Ramos (cell line): ENCODE measurements at regions not wholly inside any gene's neighbourhood (a gene's known extent, or its start where the extent isn't known, plus 50 kb on each side); places are given as distances from the start of the nearest gene placed in this dataset.

Experiments
- in situ Hi-C: fragments of 300-500 bp; cut with MboI; formaldehyde crosslinking; loops from one replicate; pipeline ENCODE4 v1.14.3; 2022; ENCODE audit warnings: low sequenced_read_pairs; ENCODE audit not compliant: unreplicated experiment

GRCh38 chr6:71114544-71114943, 157.7 kb upstream of the B3GAT2 start:
- in situ Hi-C loops: no loop called here

GRCh38 chr6:71114986-71115385, 158.1 kb upstream of the B3GAT2 start:
- in situ Hi-C loops: no loop called here

- in situ Hi-C loops: no loop called here
Observed at GRCh38 chr6:71119560-71119959, 162.7 kb upstream of the B3GAT2 start.

GRCh38 chr6:71123051-71123450, 165.6 kb upstream of the OGFRL1 start:
- in situ Hi-C loops: no loop called here

GRCh38 chr6:71124340-71124739, 164.3 kb upstream of the OGFRL1 start:
- in situ Hi-C loops: no loop called here

- in situ Hi-C loops: no loop called here
Observed at GRCh38 chr6:71125216-71125615, 163.4 kb upstream of the OGFRL1 start.

GRCh38 chr6:71126506-71126905, 162.1 kb upstream of the OGFRL1 start:
- in situ Hi-C loops: no loop called here

- in situ Hi-C loops: no loop called here
Observed at GRCh38 chr6:71127374-71127773, 161.2 kb upstream of the OGFRL1 start.

GRCh38 chr6:71130277-71130676, 158.3 kb upstream of the OGFRL1 start:
- in situ Hi-C loops: no loop called here

- in situ Hi-C loops: no loop called here
Observed at GRCh38 chr6:71134929-71135642, 153.5 kb upstream of the OGFRL1 start.

- in situ Hi-C loops: no loop called here
Observed at GRCh38 chr6:71137973-71138372, 150.6 kb upstream of the OGFRL1 start.

- in situ Hi-C loops: no loop called here
Observed at GRCh38 chr6:71138376-71138775, 150.2 kb upstream of the OGFRL1 start.

- in situ Hi-C loops: no loop called here
Observed at GRCh38 chr6:71139249-71139648, 149.4 kb upstream of the OGFRL1 start.

- in situ Hi-C loops: no loop called here
Observed at GRCh38 chr6:71153755-71154325, 134.8 kb upstream of the OGFRL1 start.

GRCh38 chr6:71157345-71157744, 131.3 kb upstream of the OGFRL1 start:
- in situ Hi-C loops: no loop called here

- in situ Hi-C loops: no loop called here
Observed at GRCh38 chr6:71164890-71165289, 123.7 kb upstream of the OGFRL1 start.

GRCh38 chr6:71168233-71168765, 120.3 kb upstream of the OGFRL1 start:
- in situ Hi-C loops: no loop called here

GRCh38 chr6:71171497-71172070, 117.0 kb upstream of the OGFRL1 start:
- in situ Hi-C loops: no loop called here

GRCh38 chr6:71179249-71179885, 109.2 kb upstream of the OGFRL1 start:
- in situ Hi-C loops: no loop called here

- in situ Hi-C loops: no loop called here
Observed at GRCh38 chr6:71181565-71181964, 107.0 kb upstream of the OGFRL1 start.

- in situ Hi-C loops: no loop called here
Observed at GRCh38 chr6:71187141-71187540, 101.5 kb upstream of the OGFRL1 start.
